Stimulated activated effector memory CD8-positive, alpha-beta T cell treated with anti-CD3 and anti-CD28 coated beads, Interleukin-12 subunit alpha, Interleukin-12 subunit beta, amount 100 ng/mL, for 72 hours (primary cell): ENCODE measurements at regions not wholly inside any gene's neighbourhood (a gene's known extent, or its start where the extent isn't known, plus 50 kb on each side); places are given as distances from the start of the nearest gene placed in this dataset.
A peak's percentile ranks its signal among the peaks of the same experiment; 100 is the strongest.
"Not testable (repeated sequence)": the region's sequence is repeated elsewhere in the genome, so short reads cannot be mapped to it uniquely, and the experiment has no call there.

Experiments used
- ATAC-seq: fragments of 150-1000 bp; cut with Tn5 transposase; 2 replicates; pipeline ENCODE4 v1.10.0; 2021
- DNase-seq, 2 donors: peaks; one replicate each; pipeline ENCODE4 v3.0.0; 2021 to 2022; ENCODE audit warnings: low spot score in 2 of 2
- H3K27ac Mint-ChIP-seq: one replicate; pipeline ENCODE4 v1.8.0; 2022; ENCODE audit warnings: mild to moderate bottlenecking, mixed read lengths
- H3K36me3 Mint-ChIP-seq: one replicate; pipeline ENCODE4 v1.8.0; 2022; ENCODE audit warnings: mild to moderate bottlenecking, mixed read lengths
- H3K4me1 Mint-ChIP-seq: one replicate; pipeline ENCODE4 v1.8.0; 2022; ENCODE audit warnings: mixed read lengths
- H3K4me3 Mint-ChIP-seq: one replicate; pipeline ENCODE4 v1.8.0; 2022; ENCODE audit warnings: mild to moderate bottlenecking, mixed read lengths
- H3K9me3 Mint-ChIP-seq: one replicate; pipeline ENCODE4 v1.8.0; 2022; ENCODE audit warnings: mixed read lengths

DNA sequence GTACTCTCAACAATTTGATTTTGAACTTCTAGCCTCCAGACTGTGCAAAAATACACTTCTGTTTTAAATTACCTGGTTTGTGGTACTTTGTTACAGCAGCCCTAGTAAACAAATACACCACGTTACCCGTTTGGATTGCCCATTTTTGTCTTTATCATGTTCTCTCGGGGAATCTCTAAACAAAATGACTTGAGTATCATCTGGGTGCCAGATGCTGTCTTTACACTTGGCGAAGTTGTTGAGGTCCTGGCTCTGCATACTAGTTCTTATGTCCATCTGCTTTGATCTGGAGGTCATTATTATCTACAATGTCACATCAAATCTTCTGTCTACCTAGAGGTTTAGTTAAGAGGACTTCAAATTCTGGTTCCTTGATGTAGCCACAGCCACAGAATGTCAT is 142.4 kb upstream of the NRIP1 start:
- DNase-seq = no peak
- peaks cover 4% of the 10 kb centered on the region for H3K9me3 Mint-ChIP-seq
- no peak overlapping the region for H3K4me3 Mint-ChIP-seq
- no peaks in the 10 kb centered on the region for H3K36me3 Mint-ChIP-seq
- H3K4me1 Mint-ChIP-seq = peaks cover 33% of the 10 kb centered on the region
- H3K27ac Mint-ChIP-seq = no peak overlapping the region
- no peak for ATAC-seq

DNA sequence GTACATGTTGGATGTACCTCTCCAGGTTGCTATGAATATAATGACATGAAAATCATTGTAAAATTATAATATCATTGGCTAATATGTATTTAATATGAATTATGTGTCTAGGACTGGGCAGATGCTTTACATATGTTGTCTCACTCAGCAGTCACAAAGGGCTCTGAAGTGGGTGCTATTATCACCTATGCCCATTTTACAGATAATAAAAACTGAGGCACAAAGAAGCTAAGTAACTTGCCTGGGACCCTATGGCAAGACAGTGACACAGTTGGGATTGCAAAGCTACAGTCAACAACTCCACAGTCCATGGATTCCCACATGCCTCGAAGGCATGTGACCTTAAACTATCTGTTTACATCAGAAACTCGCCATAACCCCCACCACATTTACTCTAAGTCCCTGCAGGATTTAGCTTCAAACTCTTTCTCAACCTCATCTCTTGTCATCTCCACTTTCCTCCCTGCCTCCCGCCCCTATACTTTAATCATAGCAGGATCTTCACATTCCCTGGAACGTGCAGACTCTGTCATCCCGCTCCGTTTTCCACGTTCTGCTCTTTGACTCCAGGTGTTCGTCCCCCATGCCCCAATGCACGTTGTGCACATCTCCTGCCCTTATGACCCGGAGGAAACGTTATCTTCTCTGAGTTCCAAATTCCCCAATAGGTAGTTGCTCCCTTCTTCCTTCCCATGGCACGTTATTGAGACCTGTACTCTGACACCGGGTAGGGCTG is 143.0 kb upstream of the NRIP1 start:
- Mint-ChIP-seq H3K4me1 (peaks cover 33% of the 10 kb centered on the region), H3K27ac (no peak overlapping the region)

DNA sequence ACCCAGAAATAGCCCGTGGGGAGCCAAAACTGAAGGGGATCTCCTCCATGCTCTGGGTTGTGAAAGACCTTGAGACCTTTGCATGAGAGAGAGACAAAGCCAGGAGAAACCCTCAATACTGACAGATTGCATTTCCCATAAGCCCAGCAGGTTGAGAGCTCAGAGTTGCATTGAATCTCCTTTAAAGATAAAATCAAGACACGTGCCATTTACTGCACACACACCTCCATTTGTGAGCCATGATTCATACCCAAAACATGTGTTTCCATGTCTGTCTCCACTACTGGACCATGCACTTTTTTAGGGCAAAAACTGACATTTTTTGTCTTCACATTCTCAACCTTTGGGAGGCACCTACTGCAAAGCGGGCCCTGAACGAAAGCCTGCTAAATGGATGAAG is 144.0 kb upstream of the NRIP1 start:
- H3K36me3 Mint-ChIP-seq = no peaks in the 10 kb centered on the region
- peaks cover 4% of the 10 kb centered on the region for H3K9me3 Mint-ChIP-seq

More for the DNA sequence above, 143.0 kb upstream of the NRIP1 start:
- H3K4me3 Mint-ChIP-seq = no peak overlapping the region
- ATAC-seq (no peak), DNase-seq (no peak)
- no peaks in the 10 kb centered on the region for H3K36me3 Mint-ChIP-seq
- H3K9me3 Mint-ChIP-seq = peaks cover 4% of the 10 kb centered on the region

DNA sequence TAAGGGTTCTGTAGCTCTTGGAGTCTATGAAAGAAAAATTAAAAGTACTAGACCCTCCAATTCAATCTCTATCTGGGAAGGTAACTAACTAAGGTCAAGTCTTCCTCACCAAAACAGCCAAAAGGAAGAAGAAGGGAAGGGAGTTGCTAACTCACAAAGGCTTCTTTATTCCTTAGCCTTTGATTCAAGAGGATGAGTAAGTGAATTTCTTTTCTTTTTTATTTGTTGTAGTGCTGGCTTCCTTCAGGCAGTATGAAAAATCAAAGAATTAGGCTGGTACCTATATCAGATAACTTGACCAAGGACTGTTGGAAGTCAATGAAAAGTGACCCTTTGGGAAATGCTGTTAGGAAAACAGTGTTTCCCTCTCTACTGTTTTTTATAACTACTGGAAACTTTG is 144.4 kb upstream of the NRIP1 start:
- H3K9me3 Mint-ChIP-seq = peaks cover 4% of the 10 kb centered on the region

More for the DNA sequence above, 144.0 kb upstream of the NRIP1 start:
- no peak for ATAC-seq
- Mint-ChIP-seq H3K4me3 (no peak overlapping the region), H3K4me1 (peaks cover 42% of the 10 kb centered on the region), H3K27ac (no peak overlapping the region)
- no peak for DNase-seq

DNA sequence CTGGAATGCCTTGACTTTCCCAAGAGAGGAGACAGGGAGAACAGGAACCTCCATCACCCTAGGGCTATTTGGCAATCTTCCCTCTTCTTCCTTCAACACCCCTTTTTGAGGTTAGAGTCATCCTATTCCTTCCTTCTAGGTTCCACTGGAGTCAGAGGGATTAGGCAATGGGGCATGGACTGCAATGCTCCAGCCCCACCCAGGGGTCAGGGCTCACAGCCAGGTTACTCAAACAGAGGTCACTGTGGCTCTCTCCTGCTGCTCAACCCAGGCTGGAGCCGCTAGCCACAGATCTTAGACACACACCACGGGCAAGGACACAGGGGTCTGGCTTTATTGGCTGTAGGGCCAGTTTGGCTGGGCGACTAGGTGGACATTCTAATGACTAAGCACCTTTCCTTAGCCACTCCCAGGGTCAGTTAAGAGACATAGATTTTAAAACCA is 145.5 kb upstream of the NRIP1 start:
- Mint-ChIP-seq H3K9me3 (peaks cover 4% of the 10 kb centered on the region), H3K4me1 (peaks cover 42% of the 10 kb centered on the region), H3K4me3 (peak overlapping the region; percentile 46), H3K36me3 (no peaks in the 10 kb centered on the region), H3K27ac (peak overlapping the region; percentile 58)
- DNase-seq (no peak), ATAC-seq (peak; percentile 39)

More for the DNA sequence above, 144.4 kb upstream of the NRIP1 start:
- DNase-seq (no peak), ATAC-seq (no peak)
- Mint-ChIP-seq H3K36me3 (no peaks in the 10 kb centered on the region), H3K27ac (peak overlapping the region; percentile 58), H3K4me3 (no peak overlapping the region), H3K4me1 (peaks cover 42% of the 10 kb centered on the region)

DNA sequence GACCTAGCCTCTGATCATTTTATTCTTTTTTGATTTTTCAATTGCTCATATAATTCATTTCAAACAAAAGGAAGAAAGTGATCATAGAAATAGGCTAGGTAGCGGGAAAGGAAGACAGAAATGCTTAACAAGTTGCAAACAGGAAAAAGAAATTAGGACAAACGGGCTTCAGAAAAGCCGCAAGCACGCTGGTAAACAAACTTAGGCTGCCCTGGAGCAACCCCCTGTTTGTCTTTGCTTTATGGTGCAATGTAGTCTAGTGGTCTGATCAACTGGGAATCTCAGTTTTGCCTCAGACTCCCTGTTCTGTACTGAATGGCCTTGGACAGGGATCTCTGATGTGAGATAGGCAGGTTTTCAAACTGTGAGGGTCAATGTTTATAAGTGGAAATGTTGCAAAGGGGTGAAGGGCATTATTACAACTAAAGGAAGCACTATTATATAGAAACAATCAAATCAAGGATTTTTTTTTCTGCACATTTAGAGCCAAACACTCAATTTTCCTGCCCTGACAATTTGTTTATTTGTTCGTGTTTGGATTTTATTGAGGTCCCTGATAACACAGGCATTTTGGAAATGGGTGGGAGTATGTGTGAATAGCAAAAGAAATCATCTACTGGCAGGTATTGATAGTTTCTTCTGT is 146.8 kb upstream of the NRIP1 start:
- Mint-ChIP-seq H3K4me1 (peaks cover 42% of the 10 kb centered on the region), H3K27ac (peak overlapping the region; percentile 58), H3K4me3 (peak overlapping the region; percentile 46), H3K9me3 (peaks cover 4% of the 10 kb centered on the region), H3K36me3 (no peaks in the 10 kb centered on the region)
- no peak for DNase-seq
- no peak for ATAC-seq

DNA sequence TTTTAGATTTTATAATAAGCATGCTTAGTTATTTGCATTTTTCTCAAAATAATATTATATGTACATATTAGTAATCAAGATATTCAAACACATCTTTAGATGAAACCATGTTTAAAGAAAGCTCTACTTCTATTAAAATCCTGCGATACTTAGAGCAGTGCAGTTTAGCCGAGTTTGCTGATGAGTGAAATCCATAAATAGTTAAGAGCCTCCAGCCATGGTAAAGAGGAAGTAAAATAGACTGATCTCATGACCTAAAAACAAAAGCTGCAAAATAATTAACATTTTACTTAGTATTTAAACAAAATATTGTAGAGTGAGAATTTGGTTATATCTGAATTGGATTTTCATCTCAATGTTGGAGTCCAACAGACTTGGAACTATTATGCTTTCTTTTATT is 147.4 kb upstream of the NRIP1 start:
- no peak overlapping the region for H3K4me3 Mint-ChIP-seq
- no peaks in the 10 kb centered on the region for H3K36me3 Mint-ChIP-seq
- H3K9me3 Mint-ChIP-seq = peaks cover 4% of the 10 kb centered on the region
- H3K27ac Mint-ChIP-seq = no peak overlapping the region
- DNase-seq (no peak), ATAC-seq (no peak)
- H3K4me1 Mint-ChIP-seq = peaks cover 42% of the 10 kb centered on the region

DNA sequence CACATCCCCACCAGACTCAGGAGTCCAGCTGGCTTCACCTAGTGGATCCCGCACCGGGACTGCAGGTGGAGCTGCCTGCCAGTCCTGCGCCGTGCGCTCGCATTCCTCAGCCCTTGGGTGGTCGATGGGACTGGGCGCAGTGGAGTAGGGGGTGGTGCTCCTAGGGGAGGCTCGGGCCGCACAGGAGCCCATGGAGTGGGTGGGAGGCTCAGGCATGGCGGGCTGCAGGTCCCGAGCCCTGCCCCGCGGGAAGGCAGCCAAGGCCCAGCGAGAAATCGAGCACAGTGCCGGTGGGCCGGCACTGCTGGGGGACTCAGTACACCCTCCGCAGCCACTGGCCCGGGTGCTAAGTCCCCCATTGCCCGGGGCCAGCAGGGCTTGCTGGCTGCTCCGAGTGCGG is 153.7 kb upstream of the NRIP1 start:
- DNase-seq, H3K4me3 Mint-ChIP-seq, H3K36me3 Mint-ChIP-seq, H3K27ac Mint-ChIP-seq, ATAC-seq, H3K9me3 Mint-ChIP-seq: not testable (repeated sequence)
- peaks cover 15% of the 10 kb centered on the region for H3K4me1 Mint-ChIP-seq

DNA sequence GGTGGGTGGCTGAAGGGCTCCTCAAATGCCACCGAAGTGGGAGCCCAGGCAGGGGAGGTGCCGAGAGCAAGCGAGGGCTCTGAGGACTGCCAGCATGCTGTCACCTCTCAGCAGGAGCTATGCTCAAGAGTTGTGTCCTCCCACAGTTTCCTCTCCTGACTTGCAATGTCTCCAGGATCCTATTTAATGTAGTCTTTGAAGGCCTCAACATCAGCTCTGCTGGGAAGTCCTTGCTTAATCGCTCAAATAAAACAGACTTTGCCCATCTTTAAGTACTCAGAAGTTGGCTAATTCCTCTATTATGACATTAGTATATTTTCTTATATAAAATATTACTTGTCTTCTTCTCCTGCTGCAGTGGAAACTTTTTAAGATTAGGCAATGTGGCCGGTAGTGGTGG is 154.2 kb upstream of the NRIP1 start:
- H3K27ac Mint-ChIP-seq = no peak overlapping the region
- H3K4me3 Mint-ChIP-seq = no peak overlapping the region
- H3K36me3 Mint-ChIP-seq = no peaks in the 10 kb centered on the region
- H3K9me3 Mint-ChIP-seq = no peaks in the 10 kb centered on the region
- ATAC-seq (no peak), DNase-seq (no peak)
- peaks cover 12% of the 10 kb centered on the region for H3K4me1 Mint-ChIP-seq

DNA sequence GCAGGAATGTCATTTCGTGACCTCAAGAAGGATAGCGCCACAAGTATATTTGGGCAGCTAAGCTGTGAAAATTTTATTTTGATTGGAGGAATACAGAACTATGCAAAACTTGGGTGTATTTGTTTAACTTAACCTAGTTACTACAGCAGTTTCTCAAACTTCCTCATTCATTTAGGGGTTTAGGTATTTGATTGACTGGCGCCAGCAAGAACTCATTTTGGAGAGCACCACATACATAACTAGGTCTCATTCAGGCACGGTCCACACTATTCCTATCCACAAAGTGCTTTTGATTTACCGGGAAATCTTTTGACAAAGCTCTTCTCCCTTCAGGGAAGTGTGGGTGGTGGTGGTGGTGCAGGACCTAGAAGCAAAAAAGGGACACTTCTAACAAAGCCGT is 155.1 kb upstream of the NRIP1 start:
- ATAC-seq = no peak
- Mint-ChIP-seq H3K27ac (peak overlapping the region; percentile 15), H3K4me3 (peak overlapping the region; percentile 45), H3K36me3 (no peaks in the 10 kb centered on the region), H3K4me1 (peaks cover 12% of the 10 kb centered on the region), H3K9me3 (no peaks in the 10 kb centered on the region)
- DNase-seq = no peak

DNA sequence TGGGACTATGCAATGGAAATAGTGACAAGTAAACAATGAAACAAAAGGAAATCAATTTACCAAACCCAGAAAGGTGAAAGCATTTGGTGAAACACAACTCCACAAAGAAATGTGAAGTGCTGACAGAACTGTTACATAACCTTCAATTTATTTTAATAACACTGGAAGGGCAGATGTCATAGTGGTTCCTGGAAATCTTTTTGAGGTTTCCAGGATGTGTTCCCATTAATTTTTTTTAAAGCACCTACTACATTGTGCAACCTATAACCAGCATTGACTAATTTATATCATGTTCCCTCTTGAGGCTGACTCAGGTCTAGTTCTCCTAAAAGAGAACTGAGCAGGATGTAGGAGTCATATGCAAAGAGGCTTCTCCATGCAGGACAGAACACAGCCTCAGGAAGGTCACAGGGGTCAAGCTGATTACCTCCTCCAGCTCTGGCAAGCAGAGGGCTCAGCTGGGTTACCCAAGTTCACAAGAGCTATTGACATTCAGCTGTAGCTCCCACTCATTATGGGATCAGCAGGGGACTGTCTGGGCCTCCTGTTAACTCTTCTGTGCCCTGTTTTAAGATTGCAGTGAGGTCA is 157.1 kb upstream of the NRIP1 start:
- peak; percentile 75 for ATAC-seq
- Mint-ChIP-seq H3K36me3 (no peaks in the 10 kb centered on the region), H3K9me3 (no peaks in the 10 kb centered on the region), H3K4me3 (no peak overlapping the region), H3K4me1 (peaks cover 12% of the 10 kb centered on the region), H3K27ac (no peak overlapping the region)
- no peak for DNase-seq

DNA sequence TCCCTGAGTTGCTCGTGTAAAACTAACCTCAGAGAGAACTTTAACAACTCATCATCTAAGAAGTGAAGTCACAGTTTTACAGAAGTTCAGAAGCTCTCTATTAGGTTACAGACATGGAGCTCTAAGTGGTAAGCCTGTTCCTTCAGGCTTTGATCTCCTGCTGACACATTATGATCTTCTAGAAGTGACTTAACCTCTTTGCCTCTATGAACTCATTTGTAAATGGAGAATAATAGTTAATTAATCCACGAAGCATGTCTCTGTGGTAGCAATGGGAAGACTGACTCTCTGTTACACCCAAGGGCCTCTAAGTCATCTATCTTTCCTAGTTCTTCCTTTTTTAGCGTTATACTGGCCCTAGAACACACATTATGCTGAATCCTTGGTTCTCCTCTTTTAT is 157.9 kb upstream of the NRIP1 start:
- no peak overlapping the region for H3K4me3 Mint-ChIP-seq
- peaks cover 12% of the 10 kb centered on the region for H3K4me1 Mint-ChIP-seq
- no peaks in the 10 kb centered on the region for H3K9me3 Mint-ChIP-seq
- H3K36me3 Mint-ChIP-seq = no peaks in the 10 kb centered on the region
- ATAC-seq (peak; percentile 85), DNase-seq (no peak)
- H3K27ac Mint-ChIP-seq = no peak overlapping the region

DNA sequence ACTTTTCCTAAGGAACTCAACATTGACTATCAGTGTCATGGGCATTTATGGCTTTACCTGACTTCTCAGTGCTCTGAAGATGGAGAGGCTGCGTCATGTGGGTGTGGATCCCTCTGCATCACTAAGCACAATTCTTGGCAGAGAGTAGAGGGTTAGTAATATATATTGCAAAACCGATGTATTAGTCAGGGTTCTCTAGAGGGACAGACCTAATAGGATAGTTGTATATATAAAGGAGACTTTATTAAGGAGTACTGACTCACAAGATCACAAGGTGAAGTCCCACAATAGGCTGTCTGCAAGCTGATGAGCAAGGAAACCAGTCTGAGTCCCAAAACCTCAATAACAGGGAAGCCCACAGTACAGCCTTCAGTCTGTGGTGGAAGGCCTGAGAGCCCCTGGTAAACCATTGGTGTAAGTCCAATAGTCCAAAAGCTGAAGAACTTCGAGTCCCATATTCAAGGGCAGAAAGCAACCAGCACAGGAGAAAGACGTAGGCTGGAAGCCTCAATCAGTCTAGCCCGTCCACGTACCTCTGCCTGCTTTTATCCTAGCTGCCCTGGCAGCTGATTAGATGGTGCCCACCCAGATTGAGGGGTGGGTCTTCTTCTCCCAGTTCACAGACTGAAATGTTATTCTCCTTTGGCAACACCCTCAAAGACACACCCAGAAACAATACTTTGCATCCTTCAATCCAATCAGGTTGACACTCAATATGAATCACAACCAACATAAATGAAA is 159.7 kb upstream of the NRIP1 start:
- H3K27ac Mint-ChIP-seq = no peak overlapping the region
- DNase-seq = no peak

DNA sequence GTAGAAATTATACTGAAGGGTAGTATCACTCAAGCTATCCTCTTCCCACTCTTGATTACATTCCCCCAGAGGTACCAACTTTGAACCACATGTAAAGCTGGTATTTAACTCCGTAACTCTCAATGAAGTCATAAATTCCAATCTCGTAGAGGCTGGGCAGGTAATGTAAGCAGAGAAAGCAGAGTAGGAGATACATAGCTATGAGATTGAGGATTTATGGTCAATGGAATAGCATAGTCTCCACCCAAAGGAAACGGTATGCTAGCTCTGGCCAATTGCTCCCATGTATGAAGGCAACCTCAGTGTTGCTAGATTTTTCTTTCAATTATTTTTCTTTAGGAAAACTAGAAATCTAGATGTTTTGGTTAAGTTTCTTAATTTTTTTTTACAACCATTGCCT is 163.1 kb upstream of the NRIP1 start:
- no peaks in the 10 kb centered on the region for H3K36me3 Mint-ChIP-seq
- no peak overlapping the region for H3K27ac Mint-ChIP-seq
- no peak for ATAC-seq
- no peaks in the 10 kb centered on the region for H3K9me3 Mint-ChIP-seq
- H3K4me3 Mint-ChIP-seq = no peak overlapping the region
- no peaks in the 10 kb centered on the region for H3K4me1 Mint-ChIP-seq
- no peak for DNase-seq

More for the DNA sequence above, 159.7 kb upstream of the NRIP1 start:
- Mint-ChIP-seq H3K36me3 (no peaks in the 10 kb centered on the region), H3K4me1 (peaks cover 12% of the 10 kb centered on the region), H3K4me3 (no peak overlapping the region), H3K9me3 (no peaks in the 10 kb centered on the region)
- no peak for ATAC-seq

DNA sequence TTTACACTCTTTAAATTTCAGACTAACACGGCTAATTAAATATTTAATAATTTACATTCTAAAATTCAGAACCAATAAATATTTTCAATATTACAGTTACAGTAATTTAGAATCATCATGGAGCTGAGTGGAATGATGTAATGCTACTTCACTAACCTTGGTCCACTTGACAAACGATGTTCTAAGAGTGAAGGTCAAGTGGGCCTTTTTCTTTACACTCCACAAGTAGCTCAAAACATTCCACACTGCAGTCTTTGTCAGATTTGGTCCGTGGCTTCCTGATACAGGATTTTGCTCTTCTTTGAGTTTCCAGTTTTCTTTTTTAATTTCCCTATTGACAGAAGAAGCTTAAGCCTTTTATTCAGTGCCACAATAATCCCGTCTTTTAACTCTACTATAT is 164.6 kb upstream of the NRIP1 start:
- H3K27ac Mint-ChIP-seq = no peak overlapping the region
- H3K9me3 Mint-ChIP-seq = no peaks in the 10 kb centered on the region
- H3K4me1 Mint-ChIP-seq = no peaks in the 10 kb centered on the region
- H3K36me3 Mint-ChIP-seq = no peaks in the 10 kb centered on the region
- H3K4me3 Mint-ChIP-seq = no peak overlapping the region
- DNase-seq (no peak), ATAC-seq (no peak)
